Naive thymus-derived CD4-positive, alpha-beta T cell (primary cell): ENCODE measurements at regions not wholly inside any gene's neighbourhood (a gene's known extent, or its start where the extent isn't known, plus 50 kb on each side); places are given as distances from the start of the nearest gene placed in this dataset.
"Not testable (repeated sequence)": the region's sequence is repeated elsewhere in the genome, so short reads cannot be mapped to it uniquely, and the experiment has no call there.

Source experiments
- ATAC-seq: fragments of 150-1000 bp; cut with Tn5 transposase; 2 replicates; pipeline ENCODE4 v1.10.0; 2021; ENCODE audit warnings: mild to moderate bottlenecking, moderate library complexity
- CTCF ChIA-PET: fragments of 350-600 bp; sonication (Branson Sonifier 250); formaldehyde crosslinking; loops from one replicate; lab custom pipeline; 2021; ENCODE audit warnings: antibody characterized with exemption; lab: Charles Lee
- POLR2A ChIA-PET: fragments of 350-600 bp; sonication (Branson Sonifier 250); formaldehyde crosslinking; loops from one replicate; lab custom pipeline; 2021; ENCODE audit warnings: antibody characterized with exemption, inconsistent platforms; lab: Charles Lee
- DNase-seq, 9 donors: peaks; one replicate each; pipeline versions ENCODE4 v3.0.0 to v3.0.0-alpha.2; 2020 to 2022; ENCODE audit warnings: mixed read lengths in 1 of 9
- H3K27ac ChIP-seq: one replicate; pipeline ENCODE4 v1.7.0; 2013; ENCODE audit warnings: mild to moderate bottlenecking, low read depth, low read length, moderate library complexity
- H3K27me3 ChIP-seq, 2 donors: one replicate each; pipeline ENCODE4 v1.7.0; 2013; ENCODE audit warnings: low read length in 2 of 2, mild to moderate bottlenecking in 2 of 2, moderate library complexity in 2 of 2; ENCODE audit not compliant: control insufficient read depth in 2 of 2, insufficient read depth in 2 of 2
- H3K36me3 ChIP-seq, 3 experiments: 1 replicate in 2 of 3; 2 replicates in 1 of 3; pipeline ENCODE4 v1.7.0; 2013; ENCODE audit warnings: low read length in 3 of 3, mild to moderate bottlenecking in 3 of 3, moderate library complexity in 1 of 3; ENCODE audit not compliant: insufficient read depth in 3 of 3, control insufficient read depth in 2 of 3
- H3K4me1 ChIP-seq, 2 donors: one replicate each; pipeline ENCODE4 v1.7.0; 2013; ENCODE audit warnings: low read length in 2 of 2, mild to moderate bottlenecking in 2 of 2, moderate library complexity in 1 of 2; ENCODE audit not compliant: control insufficient read depth in 2 of 2, insufficient read depth in 2 of 2
- H3K4me3 ChIP-seq: 2 replicates; pipeline ENCODE4 v1.7.0; 2013; ENCODE audit warnings: mild to moderate bottlenecking, low read length
- H3K9me3 ChIP-seq, 3 experiments: 1 replicate in 2 of 3; 2 replicates in 1 of 3; pipeline ENCODE4 v1.7.0; 2013; ENCODE audit warnings: low read length in 3 of 3; ENCODE audit not compliant: control insufficient read depth in 2 of 3
- H3K27ac Mint-ChIP-seq, 9 donors: one replicate each; pipeline ENCODE4 v1.8.0; 2020 to 2022; ENCODE audit warnings: mixed read lengths in 9 of 9, mild to moderate bottlenecking in 8 of 9, moderate library complexity in 5 of 9, inconsistent platforms in 2 of 9
- H3K27me3 Mint-ChIP-seq, 5 donors: one replicate each; pipeline ENCODE4 v1.8.0; 2021 to 2022; ENCODE audit warnings: mixed read lengths in 5 of 5, mild to moderate bottlenecking in 1 of 5
- H3K36me3 Mint-ChIP-seq, 5 donors: one replicate each; pipeline ENCODE4 v1.8.0; 2020 to 2022; ENCODE audit warnings: mixed read lengths in 5 of 5, mild to moderate bottlenecking in 3 of 5, inconsistent platforms in 1 of 5
- H3K4me1 Mint-ChIP-seq, 7 donors: one replicate each; pipeline ENCODE4 v1.8.0; 2020 to 2022; ENCODE audit warnings: mixed read lengths in 7 of 7, mild to moderate bottlenecking in 3 of 7, inconsistent platforms in 1 of 7
- H3K4me3 Mint-ChIP-seq, 10 donors: one replicate each; pipeline ENCODE4 v1.8.0; 2020 to 2022; ENCODE audit warnings: mild to moderate bottlenecking in 10 of 10, mixed read lengths in 10 of 10, moderate library complexity in 6 of 10, inconsistent platforms in 2 of 10
- H3K9me3 Mint-ChIP-seq, 11 donors: one replicate each; pipeline ENCODE4 v1.8.0; 2020 to 2022; ENCODE audit warnings: mixed read lengths in 11 of 11, mild to moderate bottlenecking in 4 of 11, inconsistent platforms in 1 of 11, moderate library complexity in 1 of 11
- intact Hi-C, 2 donors: fragments of 100-400 bp; cut with micrococcal nuclease; formaldehyde crosslinking; loops; one replicate each; pipeline ENCODE4 v1.15.1; 2023

GRCh38 chr21:34222031-34222335, 141.8 kb upstream of the KCNE2 start:
- DNase-seq (no peak), ATAC-seq (no peak)
- ChIA-PET POLR2A (interaction anchor here (0.7 kb wide), 1 partner anchor 689 kb away, joined by 3 read pairs; no protein-coding TSS in a partner anchor), CTCF (interaction anchor here (0.6 kb wide), 1 partner anchor 59 kb away, joined by 4 read pairs; no protein-coding TSS in a partner anchor)
- Histone ChIP-seq H3K4me1 (no peaks in the 10 kb centered on the region), H3K27ac (no peak overlapping the region), H3K9me3 (no peaks in the 10 kb centered on the region), H3K36me3 (no peaks in the 10 kb centered on the region), H3K27me3 (no peaks in the 10 kb centered on the region), H3K4me3 (no peak overlapping the region)
- Mint-ChIP-seq H3K4me1 (no peaks in the 10 kb centered on the region), H3K9me3 (peaks cover 0 to 3% (median 0%) of the 10 kb centered on the region in 11 donors), H3K36me3 (peaks cover 0 to 3% (median 0%) of the 10 kb centered on the region in 5 donors), H3K27me3 (peaks cover 0 to 3% (median 0%) of the 10 kb centered on the region in 5 donors), H3K4me3 (no peak overlapping the region), H3K27ac (peak overlapping the region in 1 of 9 donors; percentile 37)
- intact Hi-C loops, result no loop called here

DNA sequence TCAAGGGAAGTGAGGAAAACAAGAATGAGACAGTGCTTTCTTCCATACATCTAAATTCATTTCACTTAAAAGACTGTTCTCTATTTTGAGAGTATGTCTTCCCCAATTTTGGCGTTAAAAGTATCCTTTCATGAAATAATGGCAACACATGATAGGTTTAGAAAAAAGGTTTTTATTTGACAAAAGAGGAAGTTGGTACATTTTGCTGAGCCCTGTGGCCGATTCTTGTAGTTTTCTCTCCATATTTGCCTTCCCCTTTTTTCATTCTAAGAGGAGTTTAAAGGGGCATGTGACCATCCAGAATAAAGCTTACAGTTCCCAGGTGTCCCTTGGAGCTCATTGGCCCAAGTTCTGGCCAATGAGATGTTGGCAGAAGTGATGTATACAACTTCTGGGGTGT, 140.4 kb upstream of the KCNE2 start:
- no peak overlapping the region for H3K4me3 ChIP-seq
- Mint-ChIP-seq H3K27me3 (peaks cover 0 to 3% (median 0%) of the 10 kb centered on the region in 5 donors), H3K36me3 (peaks cover 0 to 3% (median 0%) of the 10 kb centered on the region in 5 donors), H3K4me3 (no peak overlapping the region), H3K9me3 (peaks cover 0 to 3% (median 0%) of the 10 kb centered on the region in 11 donors), H3K27ac (no peak overlapping the region), H3K4me1 (no peaks in the 10 kb centered on the region)
- ATAC-seq (no peak), DNase-seq (no peak)
- intact Hi-C loops, result no loop called here
- ChIA-PET CTCF (no interaction called here), POLR2A (no interaction called here)
- no peaks in the 10 kb centered on the region for H3K9me3 ChIP-seq
- H3K27me3 ChIP-seq, result no peaks in the 10 kb centered on the region
- no peak overlapping the region for H3K27ac ChIP-seq
- H3K36me3 ChIP-seq, result no peaks in the 10 kb centered on the region
- H3K4me1 ChIP-seq, result no peaks in the 10 kb centered on the region

- intact Hi-C loops, result no loop called here
- H3K27ac Mint-ChIP-seq, result no peak overlapping the region
- no peak for DNase-seq
- no peaks in the 10 kb centered on the region for H3K4me1 Mint-ChIP-seq
- H3K4me3 Mint-ChIP-seq, result no peak overlapping the region
- H3K27me3 ChIP-seq, result no peaks in the 10 kb centered on the region
- no peak for ATAC-seq
- H3K27ac ChIP-seq, result no peak overlapping the region
- H3K27me3 Mint-ChIP-seq, result no peaks in the 10 kb centered on the region
- ChIA-PET CTCF (no interaction called here), POLR2A (no interaction called here)
- no peak overlapping the region for H3K4me3 ChIP-seq
- no peaks in the 10 kb centered on the region for H3K9me3 ChIP-seq
- peaks cover 0 to 3% (median 0%) of the 10 kb centered on the region in 5 donors for H3K36me3 Mint-ChIP-seq
- H3K9me3 Mint-ChIP-seq, result peaks cover 0 to 3% (median 0%) of the 10 kb centered on the region in 11 donors
- H3K4me1 ChIP-seq, result no peaks in the 10 kb centered on the region
- no peaks in the 10 kb centered on the region for H3K36me3 ChIP-seq
Observed at GRCh38 chr21:34227386-34227852, 136.4 kb upstream of the KCNE2 start.

GRCh38 chr21:34228792-34229191, 135.0 kb upstream of the KCNE2 start:
- Histone ChIP-seq H3K4me3 (no peak overlapping the region), H3K9me3 (no peaks in the 10 kb centered on the region), H3K4me1 (no peaks in the 10 kb centered on the region), H3K27ac (no peak overlapping the region), H3K27me3 (no peaks in the 10 kb centered on the region), H3K36me3 (no peaks in the 10 kb centered on the region)
- Mint-ChIP-seq H3K36me3 (peaks cover 0 to 4% (median 0%) of the 10 kb centered on the region in 5 donors), H3K27me3 (no peaks in the 10 kb centered on the region), H3K27ac (no peak overlapping the region), H3K4me3 (no peak overlapping the region), H3K4me1 (no peaks in the 10 kb centered on the region), H3K9me3 (peaks cover 0 to 3% (median 0%) of the 10 kb centered on the region in 11 donors)
- ChIA-PET CTCF (no interaction called here), POLR2A (no interaction called here)
- intact Hi-C loops, result no loop called here
- no peak for ATAC-seq
- DNase-seq, result no peak

DNA sequence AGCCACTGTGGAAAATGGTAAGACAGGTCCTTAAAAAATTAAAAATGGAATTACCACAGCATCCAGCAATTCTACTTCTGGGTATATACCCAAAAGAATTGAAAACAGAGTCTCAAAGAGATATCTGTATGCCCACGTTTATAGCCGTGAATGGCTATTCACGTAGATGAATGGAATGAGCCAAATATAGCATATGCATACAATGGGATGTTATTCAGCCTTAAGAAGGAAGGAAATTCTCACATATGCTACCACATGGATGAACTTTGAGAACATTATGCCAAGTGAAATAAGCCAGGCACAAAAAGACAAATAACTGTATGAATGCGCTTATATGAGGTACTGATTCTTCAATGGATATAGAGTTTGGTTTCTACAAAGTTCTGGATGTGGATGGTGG, 134.5 kb upstream of the KCNE2 start:
- peaks cover 0 to 3% (median 0%) of the 10 kb centered on the region in 5 donors for H3K36me3 Mint-ChIP-seq
- no peaks in the 10 kb centered on the region for H3K4me1 Mint-ChIP-seq
- POLR2A ChIA-PET, result no interaction called here
- no peaks in the 10 kb centered on the region for H3K36me3 ChIP-seq
- no peaks in the 10 kb centered on the region for H3K27me3 ChIP-seq
- H3K4me1 ChIP-seq, result no peaks in the 10 kb centered on the region
- ATAC-seq (no peak), DNase-seq (no peak)
- H3K4me3 Mint-ChIP-seq, result no peak overlapping the region
- H3K9me3 ChIP-seq, result no peaks in the 10 kb centered on the region
- intact Hi-C loops, result no loop called here
- H3K4me3 ChIP-seq, result no peak overlapping the region
- CTCF ChIA-PET, result no interaction called here
- no peak overlapping the region for H3K27ac ChIP-seq
- no peaks in the 10 kb centered on the region for H3K27me3 Mint-ChIP-seq
- H3K9me3 Mint-ChIP-seq, result no peaks in the 10 kb centered on the region
- H3K27ac Mint-ChIP-seq, result no peak overlapping the region

GRCh38 chr21:34233741-34234140, 130.1 kb upstream of the KCNE2 start:
- H3K27me3 ChIP-seq, H3K27me3 Mint-ChIP-seq, H3K4me1 ChIP-seq, H3K4me3 ChIP-seq, H3K27ac ChIP-seq, intact Hi-C loops, DNase-seq, H3K36me3 ChIP-seq, H3K27ac Mint-ChIP-seq, H3K9me3 Mint-ChIP-seq, H3K36me3 Mint-ChIP-seq, H3K4me1 Mint-ChIP-seq, POLR2A ChIA-PET, CTCF ChIA-PET, H3K9me3 ChIP-seq, H3K4me3 Mint-ChIP-seq, ATAC-seq: not testable (repeated sequence)

DNA sequence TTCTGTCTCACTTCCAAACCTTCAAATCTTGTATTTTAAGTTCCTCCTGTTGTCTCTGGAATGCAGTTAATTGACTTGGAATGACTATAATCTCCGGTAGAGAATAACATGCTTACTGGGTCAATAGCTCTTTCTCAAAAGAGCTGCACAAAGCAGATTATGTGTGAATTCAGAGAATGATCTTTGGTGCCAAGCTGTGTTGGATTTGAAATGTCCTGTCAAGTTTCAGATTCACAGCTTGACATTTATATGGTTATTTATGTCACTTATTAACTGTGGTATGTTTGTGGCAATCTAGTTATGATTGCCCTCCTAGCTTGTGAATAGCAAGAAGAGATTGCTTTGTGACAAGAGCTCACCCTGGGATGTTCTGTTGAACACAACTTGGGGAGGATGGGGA, 128.3 kb upstream of the KCNE2 start:
- no peaks in the 10 kb centered on the region for H3K4me1 Mint-ChIP-seq
- CTCF ChIA-PET, result no interaction called here

More for the DNA sequence above, 128.3 kb upstream of the KCNE2 start:
- intact Hi-C loops, result no loop called here
- Histone ChIP-seq H3K27me3 (no peaks in the 10 kb centered on the region), H3K27ac (no peak overlapping the region), H3K9me3 (no peaks in the 10 kb centered on the region), H3K4me1 (no peaks in the 10 kb centered on the region), H3K4me3 (no peak overlapping the region), H3K36me3 (no peaks in the 10 kb centered on the region)
- Mint-ChIP-seq H3K9me3 (peaks cover 0 to 7% (median 0%) of the 10 kb centered on the region in 11 donors), H3K36me3 (peaks cover 0 to 7% (median 0%) of the 10 kb centered on the region in 5 donors), H3K27me3 (peaks cover 0 to 7% (median 0%) of the 10 kb centered on the region in 5 donors), H3K4me3 (no peak overlapping the region), H3K27ac (no peak overlapping the region)
- POLR2A ChIA-PET, result interaction anchor here (1.0 kb wide), 1 partner anchor 9 kb away, joined by 3 read pairs; no protein-coding TSS in a partner anchor
- DNase-seq, result no peak
- no peak for ATAC-seq
